T-helper 17 cell (primary cell): ENCODE measurements at regions not wholly inside any gene's neighbourhood (a gene's known extent, or its start where the extent isn't known, plus 50 kb on each side); places are given as distances from the start of the nearest gene placed in this dataset.

Source experiments
- ATAC-seq: fragments of 150-1000 bp; cut with Tn5 transposase; 2 replicates; pipeline ENCODE4 v1.10.0; 2021; ENCODE audit warnings: mild to moderate bottlenecking, moderate library complexity
- DNase-seq, 3 donors: peaks; one replicate each; pipeline versions ENCODE4 v3.0.0 to v3.0.0-alpha.2; 2020 to 2021
- H3K9me3 ChIP-seq: one replicate; pipeline ENCODE4 v1.7.0; 2013; ENCODE audit warnings: low read length, mild to moderate bottlenecking; ENCODE audit not compliant: control insufficient read depth, poor library complexity, severe bottlenecking
- H3K27ac Mint-ChIP-seq: one replicate; pipeline ENCODE4 v1.8.0; 2022; ENCODE audit warnings: mild to moderate bottlenecking, moderate library complexity, mixed read lengths
- H3K27me3 Mint-ChIP-seq: one replicate; pipeline ENCODE4 v1.8.0; 2022; ENCODE audit warnings: mixed read lengths
- H3K36me3 Mint-ChIP-seq: one replicate; pipeline ENCODE4 v1.8.0; 2022; ENCODE audit warnings: low read depth, mixed read lengths
- H3K4me1 Mint-ChIP-seq: one replicate; pipeline ENCODE4 v1.8.0; 2022; ENCODE audit warnings: mild to moderate bottlenecking, mixed read lengths
- H3K4me3 Mint-ChIP-seq: one replicate; pipeline ENCODE4 v1.8.0; 2022; ENCODE audit warnings: mild to moderate bottlenecking, moderate library complexity, mixed read lengths

DNA sequence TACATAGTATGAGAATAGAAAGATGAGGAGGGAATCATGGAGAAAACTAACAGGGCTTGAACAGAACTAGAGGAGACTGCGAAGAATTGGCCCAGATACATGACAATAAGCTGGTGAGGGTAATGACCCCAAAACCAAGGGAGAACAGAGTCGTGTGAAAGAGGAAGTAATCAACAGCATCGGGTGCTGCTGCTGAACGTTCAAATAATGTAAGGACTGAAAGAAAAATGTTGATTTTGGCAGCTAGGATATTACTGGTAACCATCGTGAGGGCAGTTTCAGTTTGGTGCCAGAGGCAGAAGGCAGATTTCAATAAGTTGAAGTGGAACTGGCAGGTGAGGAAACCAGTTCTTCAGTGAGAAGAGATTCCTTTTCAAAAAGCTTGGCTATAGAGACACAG lies 66.8 kb upstream of the SMC2 start:
- no peak overlapping the region for H3K4me3 Mint-ChIP-seq
- peak overlapping the region; percentile 62 for H3K27ac Mint-ChIP-seq
- ATAC-seq = no peak

DNA sequence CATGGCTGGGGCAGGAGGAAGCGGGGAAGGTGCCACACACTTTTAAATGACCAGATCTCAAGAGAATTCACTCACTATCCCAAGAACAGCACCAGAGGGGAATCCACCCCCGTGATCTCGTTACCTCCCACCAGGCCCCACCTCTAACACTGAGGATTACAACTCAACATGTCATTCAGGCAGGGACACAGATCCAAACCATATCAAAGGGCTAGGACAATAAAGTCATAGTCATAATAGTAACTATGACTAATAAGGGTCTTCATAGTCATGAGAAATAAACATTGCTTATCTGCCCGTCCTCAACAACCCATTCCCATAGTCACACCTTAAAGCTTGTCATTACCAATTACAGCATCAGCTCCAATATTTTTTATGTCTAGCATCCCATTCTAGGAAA lies 65.3 kb upstream of the SMC2 start:
- DNase-seq (no peak), ATAC-seq (no peak)
- Mint-ChIP-seq H3K27ac (peak overlapping the region; percentile 61), H3K36me3 (peaks cover 4% of the 10 kb centered on the region), H3K27me3 (peaks cover 15% of the 10 kb centered on the region), H3K4me1 (peaks cover 28% of the 10 kb centered on the region), H3K4me3 (no peak overlapping the region)
- H3K9me3 ChIP-seq = no peaks in the 10 kb centered on the region

More for the DNA sequence above, 66.8 kb upstream of the SMC2 start:
- peaks cover 28% of the 10 kb centered on the region for H3K4me1 Mint-ChIP-seq
- peaks cover 4% of the 10 kb centered on the region for H3K36me3 Mint-ChIP-seq
- no peaks in the 10 kb centered on the region for H3K9me3 ChIP-seq
- H3K27me3 Mint-ChIP-seq = peaks cover 15% of the 10 kb centered on the region
- DNase-seq = no peak
